Right lobe of liver (tissue), 4 donors: ENCODE measurements at regions not wholly inside any gene's neighbourhood (a gene's known extent, or its start where the extent isn't known, plus 50 kb on each side); places are given as distances from the start of the nearest gene placed in this dataset.

Experiments used
- POLR2A ChIP-seq: fragments of 450-650 bp; IDR thresholded peaks from one replicate; pipeline ENCODE4 v1.6.1; 2017; ENCODE audit warnings: antibody characterized with exemption, mild to moderate bottlenecking
- TF ChIP-seq, protein P1 (sequence below), 4 donors: fragments of 200-600 bp in 3 of 4; fragments of 450-650 bp in 1 of 4; IDR thresholded peaks; one replicate each; pipeline versions ENCODE4 v1.5.1 to v1.8.0; 2016 to 2022; ENCODE audit warnings: antibody characterized with exemption in 4 of 4, mild to moderate bottlenecking in 2 of 4
- donor health status: DM: no; HTN: no; CAD: no.
- donor health status: DM: no; HTN: no; CAD: no.
- donor health status: DM: no; HTN: yes; CAD: no.

DNA sequence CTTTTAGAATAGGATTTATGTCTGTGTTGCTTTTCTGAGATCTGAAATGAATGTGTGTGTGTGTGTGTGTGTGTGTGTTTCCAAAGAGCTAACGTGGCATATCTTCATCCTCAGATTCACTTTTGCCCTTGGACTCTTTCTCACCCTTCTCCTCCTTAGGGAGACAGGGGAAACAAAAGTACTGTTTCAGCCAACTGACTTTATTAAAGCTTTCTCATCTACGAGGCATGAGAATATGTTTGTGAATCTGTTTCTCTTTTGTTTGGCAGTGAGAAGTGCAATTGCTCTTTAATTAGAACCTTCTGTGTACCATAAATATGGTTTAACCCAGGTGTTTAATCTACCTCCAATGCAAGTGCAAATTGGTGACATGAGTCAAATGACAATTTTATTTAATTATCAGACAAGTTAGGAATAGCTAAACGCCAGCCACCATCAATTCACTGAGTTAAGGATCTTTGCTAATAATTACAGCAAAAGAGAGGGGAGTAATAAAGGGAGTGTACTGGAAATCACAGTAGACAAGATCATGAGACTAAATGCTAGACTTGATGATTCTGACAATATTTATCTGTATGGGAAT is 186.4 kb upstream of the COL3A1 start:
- TF ChIP-seq, protein P1, sequence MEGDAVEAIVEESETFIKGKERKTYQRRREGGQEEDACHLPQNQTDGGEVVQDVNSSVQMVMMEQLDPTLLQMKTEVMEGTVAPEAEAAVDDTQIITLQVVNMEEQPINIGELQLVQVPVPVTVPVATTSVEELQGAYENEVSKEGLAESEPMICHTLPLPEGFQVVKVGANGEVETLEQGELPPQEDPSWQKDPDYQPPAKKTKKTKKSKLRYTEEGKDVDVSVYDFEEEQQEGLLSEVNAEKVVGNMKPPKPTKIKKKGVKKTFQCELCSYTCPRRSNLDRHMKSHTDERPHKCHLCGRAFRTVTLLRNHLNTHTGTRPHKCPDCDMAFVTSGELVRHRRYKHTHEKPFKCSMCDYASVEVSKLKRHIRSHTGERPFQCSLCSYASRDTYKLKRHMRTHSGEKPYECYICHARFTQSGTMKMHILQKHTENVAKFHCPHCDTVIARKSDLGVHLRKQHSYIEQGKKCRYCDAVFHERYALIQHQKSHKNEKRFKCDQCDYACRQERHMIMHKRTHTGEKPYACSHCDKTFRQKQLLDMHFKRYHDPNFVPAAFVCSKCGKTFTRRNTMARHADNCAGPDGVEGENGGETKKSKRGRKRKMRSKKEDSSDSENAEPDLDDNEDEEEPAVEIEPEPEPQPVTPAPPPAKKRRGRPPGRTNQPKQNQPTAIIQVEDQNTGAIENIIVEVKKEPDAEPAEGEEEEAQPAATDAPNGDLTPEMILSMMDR (IDR thresholded peaks at IDR 0.05), result no peak
- TF ChIP-seq POLR2A, result no peak
